Thyroid gland (tissue), 4 donors: ENCODE measurements at regions not wholly inside any gene's neighbourhood (a gene's known extent, or its start where the extent isn't known, plus 50 kb on each side); places are given as distances from the start of the nearest gene placed in this dataset.

Experiments used
- DNase-seq, 2 donors: peaks; one replicate each; pipeline ENCODE4 v3.0.0-alpha.2; 2019
- H3K27ac ChIP-seq, 3 donors: fragments of 200-600 bp; sonication (generic); 1 replicate in 2 of 3; 2 replicates in 1 of 3; pipeline ENCODE4 v1.5.1; 2016 to 2019; ENCODE audit warnings: mild to moderate bottlenecking in 1 of 3, moderate library complexity in 1 of 3
- H3K27me3 ChIP-seq: fragments of 200-600 bp; sonication (generic); one replicate; pipeline ENCODE4 v1.5.1; 2019
- H3K36me3 ChIP-seq, 2 donors: fragments of 200-600 bp; sonication (generic); one replicate each; pipeline ENCODE4 v1.5.1; 2016 to 2019
- H3K4me1 ChIP-seq, 2 donors: fragments of 200-600 bp; sonication (generic); one replicate each; pipeline ENCODE4 v1.5.1; 2017 to 2019
- H3K4me3 ChIP-seq, 3 donors: fragments of 200-600 bp; sonication (generic); replicated peaks in 1 of 3; 1 replicate in 2 of 3; 2 replicates in 1 of 3; pipeline ENCODE4 v1.5.1; 2016; ENCODE audit warnings: mild to moderate bottlenecking in 1 of 3
- H3K9me3 ChIP-seq: fragments of 200-600 bp; sonication (generic); one replicate; pipeline ENCODE4 v1.5.1; 2017
- POLR2A ChIP-seq, 2 donors: fragments of 450-650 bp; IDR thresholded peaks; one replicate each; pipeline ENCODE4 v1.6.1; 2017; ENCODE audit warnings: antibody characterized with exemption in 2 of 2, mild to moderate bottlenecking in 2 of 2, moderate library complexity in 1 of 2
- WGBS, 2 donors: methylation state at CpG; one replicate each; pipeline ENCODE4 v1.1.5; 2017; 5-methylcytosine and 5-hydroxymethylcytosine counted together
- intact Hi-C: fragments of 100-400 bp; cut with DNase I; formaldehyde crosslinking; loops from one replicate; pipeline ENCODE4 v1.15.1; 2023
- TF ChIP-seq, protein P1 (sequence below), 6 experiments: fragments of 200-600 bp in 3 of 6; fragments of 450-650 bp in 3 of 6; sonication (generic) in 3 of 6; IDR thresholded peaks; one replicate each; pipeline ENCODE4 v1.5.1; 2016 to 2019; ENCODE audit warnings: antibody characterized with exemption in 6 of 6, mild to moderate bottlenecking in 2 of 6, inconsistent platforms in 1 of 6, moderate library complexity in 1 of 6

DNA sequence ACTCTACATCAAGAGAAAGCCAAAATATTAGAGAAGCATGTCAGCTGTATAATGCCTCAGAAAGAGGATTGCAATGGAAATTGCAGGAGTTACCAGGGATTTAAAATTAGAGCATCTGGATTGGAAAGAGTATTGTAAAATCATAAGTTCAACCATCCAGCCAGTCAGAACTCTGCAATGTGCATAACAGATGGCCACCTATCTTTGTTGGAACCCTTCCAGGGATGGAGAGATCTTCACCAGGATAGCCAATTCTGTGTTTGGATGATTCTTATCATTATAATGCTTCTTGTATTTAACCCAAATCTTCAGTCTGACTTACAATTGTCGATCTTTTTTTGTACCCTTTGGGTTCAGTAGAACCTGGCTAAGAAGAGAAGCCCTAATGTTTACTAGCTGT is 164.4 kb downstream of the TLR4 start:
- Histone ChIP-seq H3K4me3 (no peak overlapping the region), H3K4me1 (no peaks in the 10 kb centered on the region), H3K27ac (no peak overlapping the region), H3K9me3 (no peaks in the 10 kb centered on the region), H3K27me3 (no peaks in the 10 kb centered on the region), H3K36me3 (no peaks in the 10 kb centered on the region)
- WGBS, 2 donors, result 90 to 96% methylated on average over 1 of the region's 1 CpG
- DNase-seq, result no peak
- intact Hi-C loops, result no loop called here
- TF ChIP-seq POLR2A (IDR thresholded peaks at IDR 0.05), result no peak

DNA sequence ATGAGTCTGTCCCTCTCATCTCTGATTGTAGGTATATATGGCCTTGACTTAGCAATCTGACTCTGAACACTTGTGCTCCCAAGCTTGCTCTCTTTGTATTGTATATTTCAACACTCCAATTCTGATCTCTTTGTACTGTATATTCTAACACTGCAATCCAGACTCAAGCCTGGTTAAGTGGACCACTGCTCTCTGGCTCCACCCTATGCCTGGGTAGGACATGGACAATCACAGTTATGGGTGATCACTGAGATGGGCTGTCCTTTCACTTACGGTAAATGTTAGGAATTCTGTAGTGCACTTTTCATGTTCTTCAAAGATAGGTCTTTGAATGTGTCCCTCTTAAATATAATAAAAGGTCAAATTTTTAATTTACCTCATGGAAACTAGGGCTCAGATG is 165.1 kb downstream of the TLR4 start:
- intact Hi-C loops, result no loop called here
- no peaks in the 10 kb centered on the region for H3K9me3 ChIP-seq
- H3K4me3 ChIP-seq, result no peak overlapping the region
- H3K27me3 ChIP-seq, result no peaks in the 10 kb centered on the region
- TF ChIP-seq, protein P1, sequence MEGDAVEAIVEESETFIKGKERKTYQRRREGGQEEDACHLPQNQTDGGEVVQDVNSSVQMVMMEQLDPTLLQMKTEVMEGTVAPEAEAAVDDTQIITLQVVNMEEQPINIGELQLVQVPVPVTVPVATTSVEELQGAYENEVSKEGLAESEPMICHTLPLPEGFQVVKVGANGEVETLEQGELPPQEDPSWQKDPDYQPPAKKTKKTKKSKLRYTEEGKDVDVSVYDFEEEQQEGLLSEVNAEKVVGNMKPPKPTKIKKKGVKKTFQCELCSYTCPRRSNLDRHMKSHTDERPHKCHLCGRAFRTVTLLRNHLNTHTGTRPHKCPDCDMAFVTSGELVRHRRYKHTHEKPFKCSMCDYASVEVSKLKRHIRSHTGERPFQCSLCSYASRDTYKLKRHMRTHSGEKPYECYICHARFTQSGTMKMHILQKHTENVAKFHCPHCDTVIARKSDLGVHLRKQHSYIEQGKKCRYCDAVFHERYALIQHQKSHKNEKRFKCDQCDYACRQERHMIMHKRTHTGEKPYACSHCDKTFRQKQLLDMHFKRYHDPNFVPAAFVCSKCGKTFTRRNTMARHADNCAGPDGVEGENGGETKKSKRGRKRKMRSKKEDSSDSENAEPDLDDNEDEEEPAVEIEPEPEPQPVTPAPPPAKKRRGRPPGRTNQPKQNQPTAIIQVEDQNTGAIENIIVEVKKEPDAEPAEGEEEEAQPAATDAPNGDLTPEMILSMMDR (IDR thresholded peaks at IDR 0.05), result no peak
- no peak for TF ChIP-seq POLR2A (IDR thresholded peaks at IDR 0.05)
- DNase-seq, result no peak
- WGBS, 2 donors, result 94 to 97% methylated on average over 1 of the region's 1 CpG
- no peak overlapping the region for H3K27ac ChIP-seq
- H3K4me1 ChIP-seq, result no peaks in the 10 kb centered on the region
- no peaks in the 10 kb centered on the region for H3K36me3 ChIP-seq

DNA sequence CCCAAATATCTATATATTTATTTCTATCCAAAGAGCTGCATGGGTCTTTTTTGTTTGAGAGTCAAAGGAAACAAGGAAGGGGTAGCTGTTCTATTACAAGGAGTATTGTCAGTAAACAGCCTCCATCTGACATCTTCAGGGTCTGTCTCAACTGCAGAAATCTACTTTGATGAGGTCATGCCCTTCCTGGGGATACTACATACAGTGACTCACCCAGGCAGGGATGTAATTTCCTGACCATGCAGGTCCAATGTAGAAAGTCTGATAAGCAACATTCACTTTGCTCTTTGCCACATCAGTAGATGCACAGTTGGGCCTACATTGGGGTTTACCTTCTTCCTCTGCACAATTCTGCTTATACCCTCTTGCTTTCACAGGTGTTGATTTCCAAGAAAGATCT is 165.5 kb downstream of the TLR4 start:
- Histone ChIP-seq H3K4me3 (no peak overlapping the region), H3K4me1 (no peaks in the 10 kb centered on the region), H3K36me3 (no peaks in the 10 kb centered on the region), H3K27me3 (no peaks in the 10 kb centered on the region), H3K27ac (no peak overlapping the region), H3K9me3 (no peaks in the 10 kb centered on the region)
- intact Hi-C loops, result no loop called here
- no peak for DNase-seq
- no peak for TF ChIP-seq POLR2A (IDR thresholded peaks at IDR 0.05)
- TF ChIP-seq, protein P1 (IDR thresholded peaks at IDR 0.05), result no peak

DNA sequence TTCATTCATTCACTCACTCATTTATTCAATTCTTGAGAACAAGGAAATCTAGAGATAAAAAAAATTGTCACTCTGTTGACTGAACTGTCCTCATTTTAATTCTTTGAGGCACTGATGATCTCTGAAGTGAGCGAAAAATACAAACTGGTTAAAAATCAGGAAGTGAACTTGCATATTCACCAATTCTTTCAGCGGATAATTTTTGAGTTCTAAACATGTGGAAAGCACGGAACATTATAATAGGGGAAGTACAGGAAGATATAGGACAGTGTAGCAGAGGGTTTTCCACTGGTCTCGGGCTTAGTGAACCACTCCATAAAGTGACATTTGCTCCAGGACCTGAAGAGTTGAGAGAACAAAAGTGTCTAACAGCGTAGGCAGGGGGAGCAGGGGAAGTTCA is 169.5 kb downstream of the TLR4 start:
- Histone ChIP-seq H3K4me3 (no peak overlapping the region), H3K36me3 (no peaks in the 10 kb centered on the region), H3K4me1 (no peaks in the 10 kb centered on the region), H3K27ac (no peak overlapping the region), H3K27me3 (no peaks in the 10 kb centered on the region), H3K9me3 (no peaks in the 10 kb centered on the region)
- DNase-seq, result no peak
- intact Hi-C loops, result no loop called here
- WGBS, 2 donors, result 70 to 72% methylated on average over 5 of the region's 5 CpGs
- TF ChIP-seq POLR2A (IDR thresholded peaks at IDR 0.05), result no peak
- TF ChIP-seq, protein P1 (IDR thresholded peaks at IDR 0.05), result no peak

DNA sequence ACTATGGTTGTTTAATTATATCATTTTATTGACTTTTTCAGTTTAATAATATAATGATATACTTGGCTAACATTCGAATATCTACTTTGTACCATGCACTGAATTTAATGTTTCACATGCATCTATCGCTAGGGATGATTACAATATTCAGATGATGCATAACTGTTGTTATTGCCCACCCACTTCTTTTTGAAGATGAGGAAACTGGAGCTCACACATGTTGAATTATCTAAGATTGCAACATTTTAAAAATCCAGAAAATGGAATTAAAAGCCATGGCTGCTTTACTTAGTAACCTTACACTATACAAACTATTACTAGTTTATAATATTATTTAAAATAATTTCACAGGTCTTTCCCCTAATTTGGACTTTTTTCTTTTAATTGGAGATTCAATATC is 171.7 kb downstream of the TLR4 start:
- H3K36me3 ChIP-seq, result no peaks in the 10 kb centered on the region
- TF ChIP-seq POLR2A (IDR thresholded peaks at IDR 0.05), result no peak
- TF ChIP-seq, protein P1 (IDR thresholded peaks at IDR 0.05), result no peak

DNA sequence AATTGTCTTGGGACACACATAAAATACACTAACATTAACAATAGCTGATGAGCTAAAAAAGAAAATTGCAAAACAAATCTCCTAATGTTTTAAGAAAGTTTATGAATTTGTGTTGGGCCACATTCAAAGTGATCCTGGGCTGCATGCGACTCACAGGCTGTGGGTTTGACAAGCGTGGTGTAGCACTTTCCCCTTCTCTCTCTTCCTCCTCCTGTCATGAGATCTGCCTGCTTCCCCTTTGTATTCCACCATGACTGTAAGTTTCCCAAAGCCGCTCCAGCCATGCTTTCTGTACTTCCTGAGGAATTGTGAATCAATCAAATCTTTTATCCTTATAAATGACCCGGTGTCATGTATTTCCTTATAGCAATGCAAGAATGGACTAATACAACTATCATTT is 178.0 kb downstream of the TLR4 start:
- no peak for DNase-seq
- TF ChIP-seq POLR2A (IDR thresholded peaks at IDR 0.05), result no peak
- TF ChIP-seq, protein P1 (IDR thresholded peaks at IDR 0.05), result no peak
- Histone ChIP-seq H3K27me3 (no peaks in the 10 kb centered on the region), H3K4me1 (no peaks in the 10 kb centered on the region), H3K27ac (no peak overlapping the region), H3K9me3 (no peaks in the 10 kb centered on the region), H3K36me3 (no peaks in the 10 kb centered on the region), H3K4me3 (no peak overlapping the region)
- WGBS, 2 donors, result 70 to 84% methylated on average over 4 of the region's 4 CpGs
- intact Hi-C loops, result no loop called here

More for the DNA sequence above, 171.7 kb downstream of the TLR4 start:
- Histone ChIP-seq H3K4me1 (no peaks in the 10 kb centered on the region), H3K9me3 (no peaks in the 10 kb centered on the region), H3K27ac (no peak overlapping the region), H3K4me3 (no peak overlapping the region), H3K27me3 (no peaks in the 10 kb centered on the region)
- DNase-seq, result no peak
- intact Hi-C loops, result no loop called here
- WGBS, 2 donors, result 81 to 84% methylated on average over 2 of the region's 2 CpGs
